H1 (cell line): ENCODE measurements at regions not wholly inside any gene's neighbourhood (a gene's known extent, or its start where the extent isn't known, plus 50 kb on each side); places are given as distances from the start of the nearest gene placed in this dataset.

Source experiments
- CTCF ChIA-PET: fragments of 300-600 bp; sonication (Branson Sonifier 250); formaldehyde crosslinking; loops from one replicate; lab custom pipeline; 2021; ENCODE audit not compliant: partially characterized antibody; lab: Charles Lee
- POLR2A ChIA-PET: fragments of 300-600 bp; sonication (Branson Sonifier 250); formaldehyde crosslinking; loops from one replicate; lab custom pipeline; 2021; ENCODE audit warnings: inconsistent platforms; ENCODE audit not compliant: partially characterized antibody; lab: Charles Lee
- DNase-seq, 2 experiments: peaks; one replicate each; pipeline versions ENCODE4 v3.0.0 to v3.0.0-alpha.2; 2010 to 2022; ENCODE audit warnings: low spot score in 2 of 2, low read depth in 1 of 2, mixed read lengths in 1 of 2
- FAIRE-seq: peaks from 2 replicates; lab custom pipeline; 2011; peaks lifted over from hg19 to GRCh38; lab: Jason Lieb, UNC
- H2AFZ ChIP-seq: 2 replicates; pipeline ENCODE4 v1.8.1; 2012; ENCODE audit warnings: low read length, inconsistent platforms
- H2AK5ac ChIP-seq: 2 replicates; pipeline ENCODE4 v1.6.1; 2013; ENCODE audit warnings: low read depth, low read length
- H2BK120ac ChIP-seq: replicated peaks from 2 replicates; pipeline ENCODE3; 2013; ENCODE audit warnings: low read depth, low read length, inconsistent platforms
- H2BK12ac ChIP-seq: 2 replicates; pipeline ENCODE4 v1.6.1; 2013; ENCODE audit warnings: low read depth, low read length
- H2BK15ac ChIP-seq: 2 replicates; pipeline ENCODE4 v1.6.1; 2013; ENCODE audit warnings: low read length
- H2BK20ac ChIP-seq: 2 replicates; pipeline ENCODE4 v1.6.1; 2013; ENCODE audit warnings: low read length
- H2BK5ac ChIP-seq: 2 replicates; pipeline ENCODE4 v1.6.1; 2013; ENCODE audit warnings: low read depth, low read length
- H3K14ac ChIP-seq: 2 replicates; pipeline ENCODE4 v1.6.1; 2013; ENCODE audit warnings: inconsistent platforms; ENCODE audit not compliant: insufficient read length
- H3K18ac ChIP-seq: 2 replicates; pipeline ENCODE4 v1.6.1; 2013; ENCODE audit warnings: low read length; ENCODE audit errors: extremely low read depth
- H3K23ac ChIP-seq: 2 replicates; pipeline ENCODE4 v1.6.1; 2013; ENCODE audit warnings: inconsistent platforms; ENCODE audit not compliant: insufficient read length
- H3K23me2 ChIP-seq: 2 replicates; pipeline ENCODE4 v1.6.1; 2013; ENCODE audit warnings: low read depth, low read length
- H3K27ac ChIP-seq: 2 replicates; pipeline ENCODE4 v1.6.1; 2011; ENCODE audit warnings: low read depth, low read length, inconsistent platforms
- H3K27me3 ChIP-seq, 4 experiments: replicated peaks in 1 of 4; 1 replicate in 1 of 4; 2 replicates in 3 of 4; pipeline versions ENCODE4 v1.6.1 to v1.8.1; 2011 to 2013; ENCODE audit warnings: low read length in 3 of 4, mild to moderate bottlenecking in 3 of 4, inconsistent platforms in 2 of 4, mixed read lengths in 2 of 4, moderate library complexity in 1 of 4; ENCODE audit not compliant: control insufficient read depth in 3 of 4, insufficient read depth in 3 of 4; ENCODE audit errors: extremely low read depth in 1 of 4
- H3K36me3 ChIP-seq, 4 experiments: 2 replicates each; pipeline versions ENCODE4 v1.6.1 to v1.8.1; 2011 to 2013; ENCODE audit warnings: mild to moderate bottlenecking in 4 of 4, low read length in 3 of 4, moderate library complexity in 2 of 4, control low read depth in 1 of 4, inconsistent platforms in 1 of 4; ENCODE audit not compliant: insufficient read depth in 4 of 4, control insufficient read depth in 2 of 4
- H3K4ac ChIP-seq: replicated peaks from 2 replicates; pipeline ENCODE3; 2013; ENCODE audit warnings: low read length, low read depth, mixed read lengths, inconsistent platforms; ENCODE audit not compliant: insufficient read length
- H3K4me1 ChIP-seq, 4 experiments: replicated peaks in 1 of 4; 1 replicate in 1 of 4; 2 replicates in 3 of 4; pipeline versions ENCODE4 v1.6.1 to v1.8.1; 2011 to 2013; ENCODE audit warnings: low read length in 3 of 4, inconsistent platforms in 2 of 4, mixed read lengths in 1 of 4; ENCODE audit not compliant: insufficient read depth in 4 of 4, control insufficient read depth in 3 of 4
- H3K4me2 ChIP-seq, 2 experiments: 2 replicates each; pipeline versions ENCODE4 v1.6.1 to v1.8.1; 2011 to 2013; ENCODE audit warnings: low read depth in 2 of 2, low read length in 2 of 2, control low read depth in 1 of 2, inconsistent platforms in 1 of 2, mild to moderate bottlenecking in 1 of 2; ENCODE audit not compliant: insufficient read depth in 1 of 2
- H3K4me3 ChIP-seq, 4 experiments: fragments of 200-600, 300-600 bp in 1 of 4; sonication (generic), shearing (Covaris generic), sonication (Bioruptor Twin) in 1 of 4; 2 replicates each; pipeline versions ENCODE4 v1.5.1 to v1.8.1; 2011 to 2016; ENCODE audit warnings: low read length in 4 of 4, low read depth in 3 of 4, control low read depth in 2 of 4, inconsistent platforms in 2 of 4, mild to moderate bottlenecking in 2 of 4, mixed read lengths in 1 of 4, moderate library complexity in 1 of 4; ENCODE audit not compliant: insufficient read depth in 2 of 4; ENCODE audit errors: extremely low read depth in 1 of 4
- H3K56ac ChIP-seq: replicated peaks from 2 replicates; pipeline ENCODE3; 2013; ENCODE audit warnings: low read depth, mild to moderate bottlenecking, mixed read lengths, low read length, inconsistent platforms; ENCODE audit not compliant: insufficient read length
- H3K79me1 ChIP-seq: 2 replicates; pipeline ENCODE4 v1.6.1; 2013; ENCODE audit warnings: low read depth, low read length, control low read depth
- H3K79me2 ChIP-seq, 2 experiments: 2 replicates each; pipeline versions ENCODE4 v1.6.1 to v1.8.1; 2012 to 2013; ENCODE audit warnings: low read length in 2 of 2, mild to moderate bottlenecking in 2 of 2, inconsistent platforms in 1 of 2; ENCODE audit not compliant: insufficient read depth in 2 of 2, control insufficient read depth in 1 of 2
- H3K9ac ChIP-seq, 4 experiments: replicated peaks in 1 of 4; 1 replicate in 1 of 4; 2 replicates in 3 of 4; pipeline versions ENCODE4 v1.6.1 to v1.8.1; 2011 to 2013; ENCODE audit warnings: low read depth in 3 of 4, low read length in 3 of 4, control low read depth in 2 of 4, mild to moderate bottlenecking in 2 of 4, moderate library complexity in 2 of 4, inconsistent platforms in 1 of 4; ENCODE audit errors: extremely low read depth in 1 of 4
- H3K9me3 ChIP-seq, 2 experiments: 2 replicates each; pipeline versions ENCODE4 v1.6.1 to v1.8.1; 2012 to 2013; ENCODE audit warnings: mild to moderate bottlenecking in 2 of 2, moderate library complexity in 2 of 2, control low read depth in 1 of 2, inconsistent platforms in 1 of 2, low read depth in 1 of 2, low read length in 1 of 2, mixed read lengths in 1 of 2; ENCODE audit not compliant: insufficient read depth in 2 of 2
- H4K20me1 ChIP-seq, 2 experiments: replicated peaks in 1 of 2; 2 replicates each; pipeline versions ENCODE3 to v1.8.1; 2011 to 2013; ENCODE audit warnings: inconsistent platforms in 2 of 2, low read length in 2 of 2, mild to moderate bottlenecking in 1 of 2; ENCODE audit not compliant: insufficient read depth in 2 of 2, control insufficient read depth in 1 of 2
- H4K5ac ChIP-seq: 2 replicates; pipeline ENCODE4 v1.6.1; 2013; ENCODE audit warnings: low read length, low read depth, mixed read lengths, inconsistent platforms; ENCODE audit not compliant: insufficient read length
- H4K8ac ChIP-seq: 2 replicates; pipeline ENCODE4 v1.8.0; 2013; ENCODE audit warnings: mild to moderate bottlenecking, moderate library complexity, low read length, inconsistent platforms; ENCODE audit not compliant: insufficient read depth; ENCODE audit errors: extremely low read depth
- H4K91ac ChIP-seq: replicated peaks from 2 replicates; pipeline ENCODE3; 2013; ENCODE audit warnings: low read length, mixed read lengths, inconsistent platforms; ENCODE audit not compliant: insufficient read length
- CREB1 ChIP-seq: IDR thresholded peaks from 2 replicates; pipeline ENCODE4 v1.6.1; 2012; ENCODE audit warnings: inconsistent platforms
- CTBP2 ChIP-seq: IDR thresholded peaks from 2 replicates; pipeline ENCODE4 v1.7.0; 2011; ENCODE audit warnings: borderline replicate concordance, mild to moderate bottlenecking, moderate library complexity, mixed read lengths, low read length; ENCODE audit not compliant: insufficient read depth, insufficient read length
- GABPA ChIP-seq: IDR thresholded peaks from 2 replicates; pipeline ENCODE4 v1.6.1; 2011; ENCODE audit warnings: mild to moderate bottlenecking, low read length, moderate library complexity, borderline replicate concordance; ENCODE audit not compliant: insufficient read depth
- KDM5A ChIP-seq: fragments of 200-600 bp; IDR thresholded peaks from 2 replicates; pipeline ENCODE4 v1.7.1; 2012; ENCODE audit warnings: mild to moderate bottlenecking, low read length, inconsistent platforms, mixed read lengths
- POLR2A ChIP-seq, 2 experiments: IDR thresholded peaks; 1 replicate in 1 of 2; 2 replicates in 1 of 2; pipeline ENCODE4 v1.6.1; 2011; ENCODE audit warnings: low read depth in 2 of 2, low read length in 2 of 2, mild to moderate bottlenecking in 2 of 2; ENCODE audit errors: control extremely low read depth in 1 of 2
- POLR2AphosphoS5 ChIP-seq: IDR thresholded peaks from 2 replicates; pipeline ENCODE4 v1.6.1; 2011; ENCODE audit warnings: low read depth, low read length
- POU5F1 ChIP-seq: IDR thresholded peaks from 2 replicates; pipeline ENCODE4 v1.6.1; 2011; ENCODE audit warnings: low read depth, mild to moderate bottlenecking, low read length, moderate library complexity
- RAD21 ChIP-seq, 2 experiments: IDR thresholded peaks in 1 of 2; conservative IDR thresholded peaks in 1 of 2; 2 replicates each; pipeline ENCODE4 v1.6.1; 2011; ENCODE audit warnings: low read depth in 2 of 2, low read length in 2 of 2, improper control_type of control experiment in 1 of 2, inconsistent platforms in 1 of 2, mild to moderate bottlenecking in 1 of 2, moderate library complexity in 1 of 2
- SAP30 ChIP-seq: fragments of 300-600 bp; sonication (generic); IDR thresholded peaks from 2 replicates; pipeline ENCODE4 v1.7.1; 2012; ENCODE audit warnings: low read length, moderate library complexity, mild to moderate bottlenecking, inconsistent platforms; ENCODE audit not compliant: insufficient read depth, insufficient replicate concordance
- WGBS, 2 experiments: shearing (Covaris generic) in 1 of 2; methylation state at CpG; one replicate each; pipeline versions ENCODE4 v1.1.6 to v1.1.7; 2013 to 2015; ENCODE audit warnings: low lambda C conversion rate in 2 of 2, mixed read lengths in 2 of 2, inconsistent platforms in 1 of 2, low coverage in 1 of 2, missing lambda C conversion rate in 1 of 2; ENCODE audit not compliant: insufficient replicate concordance in 2 of 2, insufficient coverage in 1 of 2, insufficient read length in 1 of 2; ENCODE audit errors: extremely low coverage in 1 of 2, missing lambda C conversion rate in 1 of 2; 5-methylcytosine and 5-hydroxymethylcytosine counted together
- TF ChIP-seq, protein P1 (sequence below): IDR thresholded peaks from 2 replicates; pipeline ENCODE4 v1.6.1; 2012; ENCODE audit warnings: low read length, inconsistent platforms

DNA sequence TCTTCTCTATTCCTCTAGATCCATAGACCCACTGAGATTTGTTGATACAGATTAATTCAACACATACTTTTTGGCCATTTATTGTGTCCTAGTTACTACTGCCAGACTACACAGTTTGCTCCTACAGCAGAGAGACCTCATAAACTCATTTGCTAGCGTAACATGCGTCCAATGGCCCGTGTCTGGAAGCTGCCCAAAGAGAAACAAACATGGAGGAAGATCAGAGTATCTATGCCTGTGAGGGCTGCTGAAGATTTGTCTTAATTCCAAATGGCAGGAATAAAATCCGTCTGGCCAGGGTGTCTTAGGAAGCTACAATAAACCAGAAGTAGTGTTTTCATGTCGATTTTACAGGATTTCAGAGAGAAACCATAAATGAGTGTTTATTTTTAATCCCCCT lies 214.7 kb downstream of the CLIC5 start:
- Histone ChIP-seq H3K4ac (no peak overlapping the region), H2AK5ac (no peak overlapping the region), H4K8ac (no peak overlapping the region), H3K4me1 (no peaks in the 10 kb centered on the region), H3K4me3 (no peak overlapping the region), H3K27ac (no peak overlapping the region), H3K56ac (no peak overlapping the region), H2BK5ac (no peak overlapping the region), H3K79me1 (no peaks in the 10 kb centered on the region), H3K27me3 (no peaks in the 10 kb centered on the region; a peak in 1 of 7 replicates), H2BK15ac (no peak overlapping the region), H2BK12ac (no peak overlapping the region), H3K9me3 (peaks cover 7 to 8% of the 10 kb centered on the region in 2 experiments; a peak in 2 of 4 replicates), H2BK120ac (no peak overlapping the region), H4K5ac (no peak overlapping the region), H2BK20ac (no peak overlapping the region), H2AFZ (no peak overlapping the region), H4K91ac (no peak overlapping the region), H3K18ac (no peak overlapping the region), H3K79me2 (no peaks in the 10 kb centered on the region), H4K20me1 (no peaks in the 10 kb centered on the region), H3K14ac (no peak overlapping the region), H3K36me3 (no peaks in the 10 kb centered on the region), H3K9ac (no peak overlapping the region), H3K23me2 (peaks cover 6% of the 10 kb centered on the region; the same call in 1 of the 2 replicates), H3K4me2 (no peak overlapping the region), H3K23ac (no peak overlapping the region)
- FAIRE-seq, result no peak
- TF ChIP-seq SAP30 (no peak), RAD21 (IDR thresholded peaks at IDR 0.05 in 1 of 2, conservative IDR thresholded peaks at IDR 0.05 in 1 of 2; ENCODE audit: low read depth in 2 of 2, low read length in 2 of 2) (no peak), POU5F1 (no peak), GABPA (no peak), KDM5A (no peak), CREB1 (no peak), POLR2AphosphoS5 (no peak), POLR2A (IDR thresholded peaks at IDR 0.05; ENCODE audit: control extremely low read depth in 1 of 2, low read depth in 2 of 2, low read length in 2 of 2) (no peak), CTBP2 (no peak)
- TF ChIP-seq, protein P1, sequence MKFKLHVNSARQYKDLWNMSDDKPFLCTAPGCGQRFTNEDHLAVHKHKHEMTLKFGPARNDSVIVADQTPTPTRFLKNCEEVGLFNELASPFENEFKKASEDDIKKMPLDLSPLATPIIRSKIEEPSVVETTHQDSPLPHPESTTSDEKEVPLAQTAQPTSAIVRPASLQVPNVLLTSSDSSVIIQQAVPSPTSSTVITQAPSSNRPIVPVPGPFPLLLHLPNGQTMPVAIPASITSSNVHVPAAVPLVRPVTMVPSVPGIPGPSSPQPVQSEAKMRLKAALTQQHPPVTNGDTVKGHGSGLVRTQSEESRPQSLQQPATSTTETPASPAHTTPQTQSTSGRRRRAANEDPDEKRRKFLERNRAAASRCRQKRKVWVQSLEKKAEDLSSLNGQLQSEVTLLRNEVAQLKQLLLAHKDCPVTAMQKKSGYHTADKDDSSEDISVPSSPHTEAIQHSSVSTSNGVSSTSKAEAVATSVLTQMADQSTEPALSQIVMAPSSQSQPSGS, result no peak
- WGBS, 2 experiments, result 80% methylated on average over 5 of the region's 5 CpGs; no CpG with 5 or more reads in 1 of the 2 experiments
- POLR2A ChIA-PET, result no interaction called here
- DNase-seq, result no peak
- CTCF ChIA-PET, result interaction anchor here (1.0 kb wide), 1 partner anchor 44 kb away, joined by 3 read pairs; no protein-coding TSS in a partner anchor
